ENCODE measurements at regions not wholly inside any gene's neighbourhood (a gene's known extent, or its start where the extent isn't known, plus 50 kb on each side); places are given as distances from the start of the nearest gene placed in this dataset.

- TF ChIP-seq CTCF (IDR thresholded peaks at IDR 0.05) (no peak), POLR2AphosphoS5 (IDR thresholded peaks at IDR 0.05) (no peak)
Measured at GRCh38 chr10:124296813-124297788, 121.6 kb downstream of the OAT start.

Data from suprapubic skin (tissue), 3 donors.